ENCODE measurements at regions not wholly inside any gene's neighbourhood (a gene's known extent, or its start where the extent isn't known, plus 50 kb on each side); places are given as distances from the start of the nearest gene placed in this dataset.

GRCh38 chr4:111404673-111405072 lies 740.6 kb upstream of the FAM241A start:
- Histone ChIP-seq H3K36me3 (ENCODE audit: control insufficient read depth in 2 of 2, extremely low read depth in 1 of 2, insufficient read depth in 2 of 2, low read length in 2 of 2) (no peaks in the 10 kb centered on the region), H3K79me2 (ENCODE audit: control insufficient read depth, insufficient read depth, low read length) (no peaks in the 10 kb centered on the region), H3K9me3 (replicated peaks; ENCODE audit: control insufficient read depth, insufficient read depth, low read length) (no peaks in the 10 kb centered on the region), H3K4me1 (ENCODE audit: control insufficient read depth, extremely low read depth, insufficient read depth, low read length) (no peaks in the 10 kb centered on the region), H3K27me3 (ENCODE audit: control insufficient read depth in 2 of 2, insufficient read depth in 2 of 2, low read length in 2 of 2) (no peaks in the 10 kb centered on the region), H3K27ac (ENCODE audit: insufficient read depth, low read depth, low read length) (no peak overlapping the region), H3K4me2 (ENCODE audit: insufficient read depth, low read length) (no peak overlapping the region), H3K9ac (replicated peaks; ENCODE audit: extremely low read depth, insufficient read depth, low read length) (no peak overlapping the region), H2AFZ (ENCODE audit: low read depth, low read length) (no peak overlapping the region), H4K20me1 (replicated peaks; ENCODE audit: control insufficient read depth, extremely low read depth, insufficient read depth, low read length) (no peaks in the 10 kb centered on the region), H3K4me3 (replicated peaks in 1 of 3; ENCODE audit: insufficient read depth in 1 of 3, low read depth in 1 of 3, low read length in 3 of 3) (no peak overlapping the region), H3K9me1 (replicated peaks; ENCODE audit: control insufficient read depth, extremely low read depth, insufficient read depth, low read length) (no peaks in the 10 kb centered on the region)
- ChIA-PET POLR2A (no interaction called here), CTCF (interaction anchor here (1.4 kb wide), 1 partner anchor 49 kb away, joined by 3 read pairs; no protein-coding TSS in a partner anchor)
- dilution Hi-C loops (cut with MboI; ENCODE audit: extremely low pct_ligation_motif_present, low sequenced_read_pairs), result no loop called here
- intact Hi-C loops (cut with micrococcal nuclease), result no loop called here
- DNase-seq (ENCODE audit: low read depth, low spot score) (no peak), FAIRE-seq (no peak)
- no TSS peak for BruUV-seq (replicated peaks)
- no peak for TF ChIP-seq MAX (IDR thresholded peaks at IDR 0.05; ENCODE audit: insufficient read depth, insufficient read length)
- no peak for TF ChIP-seq MYC (IDR thresholded peaks at IDR 0.05; ENCODE audit: low read depth, low read length)
- no peak for TF ChIP-seq JUN (IDR thresholded peaks at IDR 0.05; ENCODE audit: borderline replicate concordance, insufficient read depth, insufficient read length, low read depth)
- no peak for TF ChIP-seq POLR2AphosphoS5 (IDR thresholded peaks at IDR 0.05; ENCODE audit: insufficient read depth, low read depth, low read length)

- Histone ChIP-seq H3K4me2 (ENCODE audit: insufficient read depth, low read length) (no peak overlapping the region), H3K27ac (ENCODE audit: insufficient read depth, low read depth, low read length) (no peak overlapping the region), H4K20me1 (replicated peaks; ENCODE audit: control insufficient read depth, extremely low read depth, insufficient read depth, low read length) (no peaks in the 10 kb centered on the region), H3K9ac (replicated peaks; ENCODE audit: extremely low read depth, insufficient read depth, low read length) (no peak overlapping the region), H3K9me3 (replicated peaks; ENCODE audit: control insufficient read depth, insufficient read depth, low read length) (no peaks in the 10 kb centered on the region), H3K36me3 (ENCODE audit: control insufficient read depth in 2 of 2, extremely low read depth in 1 of 2, insufficient read depth in 2 of 2, low read length in 2 of 2) (no peaks in the 10 kb centered on the region), H3K4me3 (replicated peaks in 1 of 3; ENCODE audit: insufficient read depth in 1 of 3, low read depth in 1 of 3, low read length in 3 of 3) (no peak overlapping the region), H3K79me2 (ENCODE audit: control insufficient read depth, insufficient read depth, low read length) (no peaks in the 10 kb centered on the region), H3K9me1 (replicated peaks; ENCODE audit: control insufficient read depth, extremely low read depth, insufficient read depth, low read length) (no peaks in the 10 kb centered on the region), H2AFZ (ENCODE audit: low read depth, low read length) (no peak overlapping the region), H3K27me3 (ENCODE audit: control insufficient read depth in 2 of 2, insufficient read depth in 2 of 2, low read length in 2 of 2) (no peaks in the 10 kb centered on the region), H3K4me1 (ENCODE audit: control insufficient read depth, extremely low read depth, insufficient read depth, low read length) (no peaks in the 10 kb centered on the region)
- DNase-seq (ENCODE audit: low read depth, low spot score), result no peak
- ChIA-PET POLR2A (no interaction called here), CTCF (no interaction called here)
- FAIRE-seq, result no peak
- TF ChIP-seq POLR2A (IDR thresholded peaks at IDR 0.05; ENCODE audit: low read depth, low read length), result no peak
- TF ChIP-seq CTCF (IDR thresholded peaks at IDR 0.05; ENCODE audit: extremely low read depth in 1 of 2, insufficient read depth in 1 of 2, low read depth in 1 of 2, low read length in 2 of 2), result no peak
- no peak for TF ChIP-seq MYC (IDR thresholded peaks at IDR 0.05; ENCODE audit: low read depth, low read length)
- TF ChIP-seq MAX (IDR thresholded peaks at IDR 0.05; ENCODE audit: insufficient read depth, insufficient read length), result no peak
- no peak for TF ChIP-seq FOS (IDR thresholded peaks at IDR 0.05; ENCODE audit: borderline replicate concordance, insufficient read depth, low read length)
- intact Hi-C loops (cut with micrococcal nuclease), result no loop called here
- dilution Hi-C loops (cut with MboI; ENCODE audit: extremely low pct_ligation_motif_present, low sequenced_read_pairs), result no loop called here
- no TSS peak for BruUV-seq (replicated peaks)
Observed at GRCh38 chr4:111405989-111406388, 739.3 kb upstream of the FAM241A start.

Measured in endothelial cell of umbilical vein (primary cell).